T-helper 2 cell (primary cell): ENCODE measurements at regions not wholly inside any gene's neighbourhood (a gene's known extent, or its start where the extent isn't known, plus 50 kb on each side); places are given as distances from the start of the nearest gene placed in this dataset.
A peak's percentile ranks its signal among the peaks of the same experiment; 100 is the strongest.

ENCODE experiments used
- DNase-seq, 5 experiments: peaks; one replicate each; pipeline versions ENCODE4 v3.0.0 to v3.0.0-alpha.2; 2012 to 2022

GRCh38 chr10:46229144-46229563 lies 57.6 kb upstream of the ANTXRL start:
- peak in 1 of 5 experiments; percentile 20 for DNase-seq

- DNase-seq = no peak
These were observed 56.2 kb upstream of the ANTXRL start for GRCh38 chr10:46230615-46231014.

GRCh38 chr10:46231087-46231486 lies 55.7 kb upstream of the ANTXRL start:
- peak in 1 of 5 experiments; percentile 2 for DNase-seq

GRCh38 chr10:46232084-46232483 lies 54.7 kb upstream of the ANTXRL start:
- no peak for DNase-seq

GRCh38 chr10:46232666-46233065 lies 54.1 kb upstream of the ANTXRL start:
- DNase-seq = no peak

- no peak for DNase-seq
These were observed 53.6 kb upstream of the ANTXRL start for GRCh38 chr10:46233181-46233580.

GRCh38 chr10:46234026-46234425 lies 52.8 kb upstream of the ANTXRL start:
- DNase-seq = no peak

GRCh38 chr10:46234431-46235060 lies 52.3 kb upstream of the ANTXRL start:
- DNase-seq = no peak

GRCh38 chr10:46235705-46236545 lies 50.9 kb upstream of the ANTXRL start:
- DNase-seq = no peak

GRCh38 chr10:46236546-46236887 lies 50.3 kb upstream of the ANTXRL start:
- no peak for DNase-seq

- no peak for DNase-seq
These were observed 49.7 kb upstream of the ANTXRL start for GRCh38 chr10:46236941-46237681.
